ENCODE measurements at regions not wholly inside any gene's neighbourhood (a gene's known extent, or its start where the extent isn't known, plus 50 kb on each side); places are given as distances from the start of the nearest gene placed in this dataset.
"Not testable (repeated sequence)": the region's sequence is repeated elsewhere in the genome, so short reads cannot be mapped to it uniquely, and the experiment has no call there.

DNA sequence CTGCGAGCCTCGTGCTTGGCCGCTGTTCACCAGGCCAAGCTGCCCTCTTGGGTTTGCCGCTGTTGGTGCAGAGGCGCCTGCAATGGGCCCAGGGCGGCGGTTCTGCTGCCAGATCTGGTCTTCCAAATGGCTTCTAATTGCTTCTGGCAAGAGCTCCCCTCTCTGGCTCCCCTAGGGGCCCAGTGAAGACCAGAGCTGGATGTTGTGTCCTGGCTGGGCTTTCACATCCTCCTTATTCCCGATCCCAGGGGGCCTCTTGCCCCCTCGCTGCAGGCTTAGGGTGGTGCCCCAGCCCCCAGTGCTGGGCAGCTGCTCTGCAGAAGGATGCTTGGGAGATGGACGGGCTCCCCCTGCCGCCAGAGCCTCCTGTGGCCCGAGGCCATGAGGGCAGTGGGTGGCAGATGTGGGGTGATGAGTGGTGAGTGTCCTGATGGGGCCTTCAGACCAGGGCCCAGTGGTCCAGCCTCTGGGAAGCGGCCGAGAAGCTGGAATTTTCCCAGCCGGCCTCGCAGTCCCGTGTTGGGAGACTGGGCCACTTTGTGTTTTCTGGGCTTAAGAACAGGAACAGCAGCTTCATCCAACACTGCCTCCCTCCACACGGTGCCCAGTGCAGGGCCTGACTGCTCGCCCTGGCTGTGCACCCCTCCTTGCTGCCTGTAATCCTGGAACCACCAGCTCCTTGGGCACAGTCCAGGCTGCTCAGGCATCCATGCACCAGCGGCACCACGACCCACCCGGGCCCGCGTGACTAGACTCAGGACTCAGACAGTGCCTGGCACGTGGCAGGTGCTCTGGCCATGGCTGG, 194.8 kb downstream of the LAT start:
- not testable (repeated sequence) for DNase-seq; ATAC-seq; H3K9me3 Mint-ChIP-seq; H3K27ac Mint-ChIP-seq; H3K36me3 Mint-ChIP-seq (ENCODE audit: low read depth); H3K4me3 Mint-ChIP-seq; H3K4me1 Mint-ChIP-seq; H3K27me3 Mint-ChIP-seq

DNA sequence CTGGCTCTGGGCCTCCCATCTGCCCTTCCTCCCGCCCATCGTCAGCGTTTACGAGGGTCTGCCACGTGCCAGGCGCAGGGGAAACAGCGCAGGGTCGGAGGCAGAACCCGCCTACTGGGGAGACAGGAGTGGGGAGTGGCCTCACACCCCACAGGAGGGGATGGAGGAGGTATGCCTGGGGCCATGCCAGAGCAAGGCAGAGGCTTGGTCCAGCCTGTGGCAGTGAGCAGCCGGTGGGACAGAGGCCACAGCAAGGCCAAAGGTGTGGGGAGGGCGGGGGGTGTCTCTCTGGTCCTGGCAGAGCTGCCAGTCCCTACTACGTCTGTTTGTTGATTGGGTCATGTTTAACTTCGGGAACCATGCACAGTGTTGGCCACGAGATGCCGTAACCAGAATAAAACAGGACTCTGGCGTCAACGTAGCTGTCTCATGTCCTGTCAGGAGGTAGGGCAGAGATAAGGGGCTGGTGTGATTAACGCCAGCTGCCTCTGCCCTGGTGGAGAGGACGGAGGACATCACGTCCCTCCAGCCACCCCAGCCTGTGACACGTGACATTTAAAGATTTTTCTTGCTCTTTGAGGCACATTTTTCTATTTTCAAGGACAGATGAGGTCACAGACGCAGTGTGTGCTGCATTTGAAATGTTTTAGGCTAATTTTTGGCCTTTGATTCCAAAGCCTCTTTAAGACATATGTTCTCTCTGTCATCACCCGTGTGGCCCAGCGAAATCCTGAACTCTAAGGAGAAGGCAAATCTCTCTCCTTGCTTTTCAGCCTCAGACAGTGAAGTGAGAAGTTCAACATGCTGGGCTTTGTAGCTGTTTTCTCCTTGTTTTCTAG, 193.3 kb downstream of the LAT start:
- ATAC-seq; H3K4me3 Mint-ChIP-seq; H3K4me1 Mint-ChIP-seq; H3K9me3 Mint-ChIP-seq; H3K27me3 Mint-ChIP-seq; H3K27ac Mint-ChIP-seq; DNase-seq; H3K36me3 Mint-ChIP-seq (ENCODE audit: low read depth): not testable (repeated sequence)

DNA sequence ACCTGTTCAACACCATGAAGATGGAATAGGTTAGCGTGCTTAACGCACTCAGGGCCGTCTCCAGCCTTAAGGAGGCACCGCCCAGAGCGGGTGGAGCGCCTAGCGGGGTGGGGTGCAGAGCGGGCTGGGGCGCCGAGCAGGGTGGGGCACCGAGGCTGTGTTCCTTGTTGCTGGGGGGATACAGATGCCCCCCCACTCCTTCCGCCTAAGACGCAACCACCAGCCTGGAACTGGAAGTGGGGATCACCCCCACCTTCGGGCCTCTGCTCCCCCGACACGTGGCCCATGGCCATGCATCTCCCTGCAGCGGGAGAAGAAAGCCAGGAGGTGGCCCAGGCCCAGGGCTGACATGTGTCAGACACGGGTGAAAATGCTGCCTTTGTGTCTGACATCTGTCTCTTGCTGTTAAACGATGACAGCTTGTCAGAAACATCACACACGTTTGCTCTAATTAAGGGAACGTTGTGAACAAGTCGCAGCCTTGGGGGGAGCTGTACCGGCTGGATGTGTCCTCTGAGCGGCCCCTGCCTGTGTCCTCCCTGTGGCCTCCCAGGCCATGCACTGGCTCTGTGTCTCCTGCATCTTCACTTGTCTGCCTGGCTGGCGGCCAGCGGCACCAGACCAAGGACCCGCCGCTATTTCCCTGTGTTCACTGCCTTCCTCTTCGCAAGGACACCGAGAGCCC, 192.5 kb downstream of the LAT start:
- not testable (repeated sequence) for H3K27ac Mint-ChIP-seq; H3K4me1 Mint-ChIP-seq; DNase-seq; H3K36me3 Mint-ChIP-seq (ENCODE audit: low read depth); H3K9me3 Mint-ChIP-seq; H3K4me3 Mint-ChIP-seq; ATAC-seq; H3K27me3 Mint-ChIP-seq

DNA sequence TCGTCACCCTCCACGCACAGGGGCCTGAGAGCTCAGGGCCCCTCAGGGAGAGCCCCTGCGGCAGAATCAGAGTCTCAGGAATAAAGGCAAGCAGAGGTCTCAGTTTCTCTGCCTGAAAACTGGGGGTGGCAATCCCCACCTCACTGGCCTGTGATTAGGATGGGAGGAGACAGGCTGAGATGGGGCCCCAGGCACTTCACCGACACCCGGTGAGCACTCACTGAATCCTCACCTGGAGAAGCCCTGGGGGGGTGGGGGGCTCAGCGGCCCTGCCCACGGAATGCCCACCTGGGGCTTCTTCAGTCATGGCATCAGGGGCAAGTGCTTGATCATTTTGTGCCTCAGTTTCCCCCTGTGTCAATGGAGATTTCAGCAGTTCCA, 192.0 kb downstream of the LAT start:
- not testable (repeated sequence) for H3K27ac Mint-ChIP-seq; H3K36me3 Mint-ChIP-seq (ENCODE audit: low read depth); ATAC-seq; DNase-seq; H3K4me1 Mint-ChIP-seq; H3K4me3 Mint-ChIP-seq; H3K9me3 Mint-ChIP-seq; H3K27me3 Mint-ChIP-seq

DNA sequence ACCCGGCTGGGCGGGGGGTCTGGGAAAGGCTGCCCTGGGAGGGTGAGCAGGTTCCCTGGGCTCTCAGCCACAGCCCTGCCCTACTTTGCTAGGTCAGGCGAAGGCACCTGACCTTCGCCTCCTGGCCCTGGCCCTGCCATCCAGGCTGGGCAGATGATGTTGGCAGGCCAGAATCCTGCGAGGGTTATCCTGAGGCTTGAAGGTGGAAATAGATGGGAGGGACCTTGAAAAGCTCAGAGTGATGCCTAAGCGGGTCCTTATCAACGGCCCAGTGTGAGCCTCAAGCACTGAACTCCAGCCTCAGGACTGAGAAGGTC, 191.3 kb downstream of the LAT start:
- not testable (repeated sequence) for H3K27me3 Mint-ChIP-seq, H3K27ac Mint-ChIP-seq, H3K4me3 Mint-ChIP-seq, ATAC-seq, DNase-seq, H3K9me3 Mint-ChIP-seq, H3K4me1 Mint-ChIP-seq
- peaks cover 10% of the 10 kb centered on the region for H3K36me3 Mint-ChIP-seq (ENCODE audit: low read depth)

DNA sequence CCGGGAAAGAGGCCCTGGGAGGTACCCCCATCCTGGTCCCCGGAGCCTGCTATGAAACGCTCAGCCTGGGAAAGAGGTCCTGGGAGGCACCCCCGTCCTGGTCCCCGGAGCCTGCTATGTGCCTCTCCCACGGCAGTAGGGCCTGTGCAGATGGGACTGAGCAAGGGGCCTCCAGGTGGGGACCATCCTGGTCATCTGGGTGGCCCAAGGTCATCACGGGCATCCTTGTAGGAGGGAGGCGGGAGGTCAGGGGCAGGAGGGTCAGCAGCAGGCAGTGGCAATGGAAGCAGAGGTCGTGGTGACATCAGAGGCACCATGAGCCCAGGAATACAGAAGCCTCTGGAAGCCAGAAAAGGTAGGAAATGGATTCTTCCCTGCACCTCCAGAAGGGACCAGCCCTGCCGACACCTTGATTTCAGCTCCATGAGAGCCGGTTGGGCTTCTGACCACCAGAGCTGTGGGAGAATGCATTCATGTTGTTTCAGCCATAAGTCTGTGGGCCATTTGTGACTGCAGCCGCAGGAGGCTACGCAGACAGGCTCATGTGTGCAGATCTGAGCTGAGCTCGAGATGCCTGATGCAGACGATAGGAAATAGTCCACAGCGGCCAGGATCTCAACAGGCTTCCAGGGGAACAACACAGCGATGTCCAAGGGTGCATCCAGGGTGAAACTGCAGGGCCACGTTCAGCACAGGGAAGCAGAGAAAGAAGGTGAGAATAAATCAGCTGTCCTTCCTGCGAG, 190.7 kb downstream of the LAT start:
- H3K27ac Mint-ChIP-seq, H3K9me3 Mint-ChIP-seq, H3K4me3 Mint-ChIP-seq, H3K4me1 Mint-ChIP-seq, ATAC-seq, H3K27me3 Mint-ChIP-seq, DNase-seq: not testable (repeated sequence)
- peaks cover 15% of the 10 kb centered on the region for H3K36me3 Mint-ChIP-seq (ENCODE audit: low read depth)

DNA sequence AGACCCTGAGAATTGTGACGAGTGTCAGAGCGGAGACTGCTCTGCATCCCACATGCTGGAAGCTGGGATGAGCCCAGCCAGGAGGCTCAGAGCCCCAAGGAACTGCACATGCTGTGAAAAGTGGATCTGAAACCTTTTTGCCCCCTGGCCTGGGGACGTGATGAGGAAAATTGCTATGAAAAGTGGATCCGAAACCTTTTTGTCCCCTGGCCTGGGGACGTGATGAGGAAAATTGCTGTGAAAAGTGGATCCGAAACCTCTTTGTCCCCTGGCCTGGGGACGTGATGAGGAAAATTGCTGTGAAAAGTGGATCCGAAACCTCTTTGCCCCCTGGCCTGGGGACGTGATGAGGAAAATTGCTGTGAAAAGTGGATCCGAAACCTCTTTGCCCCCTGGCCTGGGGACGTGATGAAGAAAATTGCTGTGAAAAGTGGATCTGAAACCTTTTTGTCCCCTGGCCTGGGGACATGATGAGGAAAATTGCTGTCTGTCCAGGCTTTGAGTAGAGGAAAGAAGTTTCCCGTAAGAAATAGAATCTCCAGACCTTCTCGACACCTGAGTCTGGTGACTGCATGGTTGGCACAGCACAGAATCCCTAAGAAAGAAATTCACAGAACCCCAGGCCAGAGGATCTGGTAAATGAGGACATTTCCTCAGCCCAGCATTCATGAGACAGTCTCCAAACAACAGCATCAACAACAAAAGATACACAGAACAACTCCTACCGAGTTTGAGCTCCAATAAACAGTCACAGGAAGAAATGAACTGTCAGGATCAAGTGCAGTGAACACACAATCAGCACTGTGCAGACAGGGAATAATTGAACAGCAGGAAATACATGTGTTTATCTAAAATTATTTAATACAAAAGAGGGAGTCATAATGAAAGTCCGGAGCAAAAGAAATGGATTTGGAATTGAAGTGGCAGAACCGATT, 188.8 kb downstream of the LAT start:
- not testable (repeated sequence) for H3K27ac Mint-ChIP-seq, H3K9me3 Mint-ChIP-seq, ATAC-seq, H3K4me1 Mint-ChIP-seq, DNase-seq, H3K4me3 Mint-ChIP-seq, H3K27me3 Mint-ChIP-seq
- H3K36me3 Mint-ChIP-seq (ENCODE audit: low read depth): peaks cover 15% of the 10 kb centered on the region

DNA sequence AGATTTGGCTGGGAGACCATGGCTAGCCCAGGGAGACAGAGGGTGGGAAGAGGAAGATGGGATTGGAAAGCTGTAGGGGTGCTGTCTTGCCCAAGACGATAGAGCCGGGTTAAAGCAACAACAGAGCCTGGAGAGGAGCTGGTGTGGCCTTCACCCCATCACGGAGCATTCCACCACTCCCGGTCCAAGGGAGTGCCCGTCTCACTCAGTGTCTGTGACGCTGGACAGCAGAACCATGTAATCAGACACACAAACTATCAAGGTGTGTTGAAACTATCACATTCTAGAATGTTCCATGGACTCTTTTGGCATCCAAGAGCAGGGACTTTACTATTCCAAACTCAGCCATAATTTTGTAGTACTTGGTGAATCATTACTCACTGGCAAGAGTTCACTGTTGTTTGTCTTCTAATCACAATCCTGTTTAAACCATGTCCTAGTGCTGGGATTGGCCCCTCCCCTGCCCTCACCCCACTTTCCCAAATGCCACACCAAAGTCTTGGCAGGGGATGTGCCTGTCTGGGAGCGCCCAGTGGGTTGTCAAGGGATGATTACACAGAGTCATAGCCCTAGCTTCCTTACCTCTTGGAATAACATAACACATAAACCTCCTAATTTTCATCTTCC, 187.4 kb downstream of the LAT start:
- H3K4me3 Mint-ChIP-seq, ATAC-seq: not testable (repeated sequence)

DNA sequence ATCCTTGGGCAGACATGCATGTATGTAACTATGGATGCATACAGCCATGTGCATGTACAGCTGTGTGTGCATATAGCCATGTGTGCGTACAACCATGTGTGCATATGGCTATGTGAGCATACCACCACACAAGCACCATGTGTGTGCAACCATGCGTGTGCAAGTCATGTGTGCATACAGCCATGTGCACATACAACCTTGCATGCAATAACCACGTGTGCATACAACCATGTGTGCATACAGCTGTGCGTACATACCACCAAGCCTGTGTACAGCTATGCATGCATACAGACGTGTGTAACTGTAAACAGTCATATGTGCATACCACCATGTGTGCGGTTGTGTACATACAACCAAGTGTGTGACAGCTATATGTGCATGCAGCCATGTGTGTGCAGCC, 186.4 kb downstream of the LAT start:
- not testable (repeated sequence) for ATAC-seq
- H3K36me3 Mint-ChIP-seq (ENCODE audit: low read depth): peaks cover 15% of the 10 kb centered on the region

More for the DNA sequence above, 187.4 kb downstream of the LAT start:
- peaks cover 15% of the 10 kb centered on the region for H3K36me3 Mint-ChIP-seq (ENCODE audit: low read depth)
- not testable (repeated sequence) for DNase-seq, H3K27ac Mint-ChIP-seq, H3K9me3 Mint-ChIP-seq, H3K4me1 Mint-ChIP-seq, H3K27me3 Mint-ChIP-seq

DNA sequence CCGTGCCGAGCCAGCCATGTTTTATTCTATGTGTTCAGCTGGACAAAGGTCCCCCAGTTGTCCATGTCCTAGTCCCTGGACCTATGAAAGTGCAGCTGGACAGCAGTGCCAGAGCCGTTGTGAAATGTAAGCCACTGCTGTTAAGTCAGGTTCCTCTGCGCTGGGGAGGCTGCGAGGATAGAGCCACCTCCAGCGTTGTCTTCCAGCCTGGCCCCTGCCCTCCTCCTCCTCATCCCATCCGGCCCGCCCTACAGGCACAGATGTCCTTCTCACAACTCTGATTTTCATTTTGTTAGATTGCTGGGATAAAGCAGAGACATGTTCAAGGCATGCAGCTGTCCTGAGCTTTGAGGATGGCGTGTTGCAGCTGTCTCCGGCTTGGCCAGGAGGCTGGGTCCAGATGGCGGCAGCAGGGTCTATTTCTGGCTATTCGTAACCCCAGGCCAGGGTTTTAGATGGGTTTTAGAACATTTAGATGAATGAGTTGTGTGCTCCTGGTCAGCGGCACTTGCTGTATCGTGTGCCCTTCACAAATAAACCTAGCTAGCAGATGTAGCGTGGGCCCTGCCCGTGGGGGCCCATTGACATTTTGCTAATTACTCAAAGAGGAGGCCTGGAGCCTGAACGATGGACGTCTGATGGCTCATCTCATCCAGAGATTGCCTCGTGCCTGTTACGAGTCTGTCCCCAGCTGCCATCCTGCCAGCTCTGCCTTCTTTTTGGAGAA, 185.7 kb downstream of the LAT start:
- not testable (repeated sequence) for H3K27ac Mint-ChIP-seq, H3K4me1 Mint-ChIP-seq, H3K27me3 Mint-ChIP-seq, H3K9me3 Mint-ChIP-seq, ATAC-seq, DNase-seq, H3K4me3 Mint-ChIP-seq
- peaks cover 15% of the 10 kb centered on the region for H3K36me3 Mint-ChIP-seq (ENCODE audit: low read depth)

More for the DNA sequence above, 186.4 kb downstream of the LAT start:
- H3K4me3 Mint-ChIP-seq, H3K27ac Mint-ChIP-seq, H3K27me3 Mint-ChIP-seq, DNase-seq, H3K4me1 Mint-ChIP-seq, H3K9me3 Mint-ChIP-seq: not testable (repeated sequence)

DNA sequence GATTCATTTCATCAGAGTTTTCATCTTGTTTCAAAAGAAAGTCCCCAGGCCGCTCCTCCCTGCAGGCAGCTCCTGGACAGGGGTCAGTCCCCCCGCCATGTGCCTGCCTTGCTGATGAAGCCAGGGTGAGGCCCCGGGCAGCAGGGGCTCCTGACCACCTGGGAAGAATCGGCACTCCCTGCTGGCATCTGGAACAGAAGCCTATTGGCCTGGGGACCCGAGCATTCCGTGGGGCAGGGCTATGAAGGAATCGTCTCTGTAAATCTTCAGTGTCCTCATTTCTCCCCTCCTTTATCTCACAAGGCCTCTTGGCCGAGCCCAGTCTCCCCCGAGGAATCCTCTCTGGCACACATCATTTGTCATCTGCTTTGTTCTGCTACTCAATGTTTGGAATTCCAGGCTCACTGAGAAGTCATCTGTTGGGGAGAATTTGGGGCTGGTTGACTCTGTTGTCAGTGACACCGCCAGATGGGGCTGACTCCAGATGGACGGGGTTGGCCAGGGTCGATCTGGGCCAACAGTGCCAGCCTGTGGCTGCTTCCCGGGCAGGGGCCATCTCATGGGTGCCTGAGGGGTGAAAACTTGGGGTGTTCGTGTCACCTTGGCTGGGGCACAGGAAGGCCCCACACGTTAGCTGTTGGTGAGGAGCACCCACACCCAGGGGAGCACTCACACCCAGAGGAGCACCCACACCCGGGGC, 184.6 kb downstream of the LAT start:
- not testable (repeated sequence) for H3K27ac Mint-ChIP-seq, H3K9me3 Mint-ChIP-seq, H3K27me3 Mint-ChIP-seq, H3K4me3 Mint-ChIP-seq, ATAC-seq, H3K4me1 Mint-ChIP-seq, DNase-seq
- H3K36me3 Mint-ChIP-seq (ENCODE audit: low read depth): peaks cover 15% of the 10 kb centered on the region

DNA sequence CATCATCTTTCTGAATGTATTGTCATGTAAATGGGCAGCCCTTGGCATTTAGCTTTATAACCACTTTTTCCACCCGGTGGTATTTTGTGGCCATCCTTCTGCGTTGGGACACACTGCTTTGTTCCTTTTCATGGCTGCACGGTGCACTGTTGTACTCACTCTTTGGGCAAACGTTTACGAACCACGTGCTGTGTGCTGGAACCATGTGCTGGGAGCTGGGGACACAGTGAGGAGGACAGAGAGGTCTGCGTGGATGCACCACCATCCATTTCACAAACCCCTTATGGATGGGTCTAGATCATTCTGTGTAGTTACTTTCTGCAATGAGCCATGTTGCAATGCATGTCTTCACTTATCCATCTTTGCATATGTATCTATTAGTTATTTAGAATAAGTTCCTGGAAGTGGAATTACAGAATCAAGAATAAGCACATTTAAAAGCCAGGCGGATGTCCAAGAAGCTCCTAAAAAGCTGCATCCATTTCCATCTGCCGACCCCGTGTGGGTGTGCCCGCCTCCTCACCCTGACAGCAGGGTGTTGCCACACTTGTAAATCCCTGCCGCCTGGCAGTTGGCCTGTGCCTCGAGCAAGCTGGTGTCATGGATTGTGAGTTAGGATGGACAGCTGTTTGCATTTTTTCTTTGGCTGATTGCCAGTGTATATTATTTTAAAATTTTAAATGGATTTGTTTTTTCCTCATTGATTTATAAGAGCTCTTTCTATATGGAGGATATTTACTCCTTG, 183.8 kb downstream of the LAT start:
- not testable (repeated sequence) for H3K4me1 Mint-ChIP-seq

More for the DNA sequence above, 183.8 kb downstream of the LAT start:
- not testable (repeated sequence) for H3K27ac Mint-ChIP-seq, H3K9me3 Mint-ChIP-seq, DNase-seq, ATAC-seq, H3K27me3 Mint-ChIP-seq, H3K4me3 Mint-ChIP-seq
- H3K36me3 Mint-ChIP-seq (ENCODE audit: low read depth): peaks cover 15% of the 10 kb centered on the region
